DOHH2 (cell line): ENCODE measurements at regions not wholly inside any gene's neighbourhood (a gene's known extent, or its start where the extent isn't known, plus 50 kb on each side); places are given as distances from the start of the nearest gene placed in this dataset.

Experiments
- EZH2phosphoT487 ChIP-seq: fragments of 200-600 bp; sonication (generic); IDR thresholded peaks from 2 replicates; pipeline ENCODE4 v1.6.1; 2017; ENCODE audit warnings: borderline replicate concordance, mild to moderate bottlenecking, antibody characterized with exemption, low read length, moderate library complexity, mixed read lengths
- TF ChIP-seq, protein P1 (sequence below): fragments of 200-600 bp; sonication (generic); IDR thresholded peaks from one replicate; pipeline ENCODE4 v1.5.1; 2014; ENCODE audit warnings: antibody characterized with exemption, mild to moderate bottlenecking, low read depth, low read length; ENCODE audit not compliant: poor library complexity, severe bottlenecking

DNA sequence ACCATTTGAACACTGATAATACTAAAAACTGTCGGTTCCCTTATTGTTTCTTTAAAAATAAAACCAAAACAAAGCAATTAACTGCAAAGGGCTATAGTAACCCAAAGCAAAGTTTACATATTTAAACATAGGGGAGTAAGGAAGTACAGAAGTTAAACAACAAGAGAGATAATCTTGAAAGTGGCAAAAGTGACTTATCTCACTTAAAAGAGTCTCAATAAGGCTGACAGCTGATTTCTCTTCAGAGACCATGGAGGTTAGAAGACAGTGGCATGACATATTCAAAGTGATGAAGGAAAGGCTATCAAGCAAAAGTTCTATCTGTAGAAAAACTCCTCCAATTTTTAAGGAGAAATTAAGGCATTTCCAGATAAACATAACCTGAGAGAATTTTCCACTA, 233.5 kb upstream of the HDAC9 start:
- TF ChIP-seq, protein P1, sequence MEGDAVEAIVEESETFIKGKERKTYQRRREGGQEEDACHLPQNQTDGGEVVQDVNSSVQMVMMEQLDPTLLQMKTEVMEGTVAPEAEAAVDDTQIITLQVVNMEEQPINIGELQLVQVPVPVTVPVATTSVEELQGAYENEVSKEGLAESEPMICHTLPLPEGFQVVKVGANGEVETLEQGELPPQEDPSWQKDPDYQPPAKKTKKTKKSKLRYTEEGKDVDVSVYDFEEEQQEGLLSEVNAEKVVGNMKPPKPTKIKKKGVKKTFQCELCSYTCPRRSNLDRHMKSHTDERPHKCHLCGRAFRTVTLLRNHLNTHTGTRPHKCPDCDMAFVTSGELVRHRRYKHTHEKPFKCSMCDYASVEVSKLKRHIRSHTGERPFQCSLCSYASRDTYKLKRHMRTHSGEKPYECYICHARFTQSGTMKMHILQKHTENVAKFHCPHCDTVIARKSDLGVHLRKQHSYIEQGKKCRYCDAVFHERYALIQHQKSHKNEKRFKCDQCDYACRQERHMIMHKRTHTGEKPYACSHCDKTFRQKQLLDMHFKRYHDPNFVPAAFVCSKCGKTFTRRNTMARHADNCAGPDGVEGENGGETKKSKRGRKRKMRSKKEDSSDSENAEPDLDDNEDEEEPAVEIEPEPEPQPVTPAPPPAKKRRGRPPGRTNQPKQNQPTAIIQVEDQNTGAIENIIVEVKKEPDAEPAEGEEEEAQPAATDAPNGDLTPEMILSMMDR = no peak
- no peak for TF ChIP-seq EZH2phosphoT487
